Esophagus squamous epithelium (tissue), 4 donors: ENCODE measurements at regions not wholly inside any gene's neighbourhood (a gene's known extent, or its start where the extent isn't known, plus 50 kb on each side); places are given as distances from the start of the nearest gene placed in this dataset.

Source experiments
- CTCF ChIP-seq, 6 experiments: fragments of 450-650 bp in 4 of 6; fragments of 200-600 bp in 2 of 6; sonication (generic) in 2 of 6; IDR thresholded peaks; one replicate each; pipeline ENCODE4 v1.5.1; 2016 to 2019; ENCODE audit warnings: antibody characterized with exemption in 6 of 6, mild to moderate bottlenecking in 4 of 6, moderate library complexity in 4 of 6
- POLR2A ChIP-seq, 4 donors: fragments of 450-650 bp; IDR thresholded peaks; one replicate each; pipeline ENCODE4 v1.6.1; 2017; ENCODE audit warnings: antibody characterized with exemption in 4 of 4, mild to moderate bottlenecking in 4 of 4, moderate library complexity in 3 of 4

GRCh38 chr2:52776571-52776970 lies 991.0 kb upstream of the CHAC2 start:
- TF ChIP-seq CTCF (IDR thresholded peaks at IDR 0.05) (no peak), POLR2A (IDR thresholded peaks at IDR 0.05) (no peak)
